Breast epithelium (tissue), 3 donors: ENCODE measurements at regions not wholly inside any gene's neighbourhood (a gene's known extent, or its start where the extent isn't known, plus 50 kb on each side); places are given as distances from the start of the nearest gene placed in this dataset.

Experiments used
- POLR2A ChIP-seq: fragments of 450-650 bp; IDR thresholded peaks from one replicate; pipeline ENCODE4 v1.6.1; 2016; ENCODE audit warnings: antibody characterized with exemption, mild to moderate bottlenecking, moderate library complexity
- TF ChIP-seq, protein P1 (sequence below), 3 donors: fragments of 450-650 bp; IDR thresholded peaks; one replicate each; pipeline ENCODE4 v1.5.1; 2016 to 2017; ENCODE audit warnings: antibody characterized with exemption in 3 of 3, mild to moderate bottlenecking in 3 of 3, moderate library complexity in 3 of 3

DNA sequence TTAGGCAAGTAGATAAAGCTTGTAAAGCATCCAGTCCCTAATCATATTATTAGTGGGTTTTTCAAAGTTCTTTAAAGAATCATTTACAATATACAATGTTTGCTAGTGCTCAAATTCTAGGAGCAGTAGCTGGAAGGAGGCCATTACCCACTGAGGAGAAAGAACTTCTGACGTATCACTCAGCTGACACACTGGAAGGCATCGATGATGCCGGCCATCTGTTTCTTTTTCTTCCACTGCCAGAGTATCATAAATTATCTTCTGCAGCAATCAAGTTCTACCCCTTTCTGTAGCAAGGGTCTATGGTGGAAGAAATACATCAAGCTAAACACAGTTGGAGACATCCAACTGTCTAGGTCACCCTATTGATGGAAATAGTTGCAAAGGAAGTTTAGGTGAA lies 243.2 kb upstream of the LRRN1 start:
- no peak for TF ChIP-seq POLR2A
- TF ChIP-seq, protein P1, sequence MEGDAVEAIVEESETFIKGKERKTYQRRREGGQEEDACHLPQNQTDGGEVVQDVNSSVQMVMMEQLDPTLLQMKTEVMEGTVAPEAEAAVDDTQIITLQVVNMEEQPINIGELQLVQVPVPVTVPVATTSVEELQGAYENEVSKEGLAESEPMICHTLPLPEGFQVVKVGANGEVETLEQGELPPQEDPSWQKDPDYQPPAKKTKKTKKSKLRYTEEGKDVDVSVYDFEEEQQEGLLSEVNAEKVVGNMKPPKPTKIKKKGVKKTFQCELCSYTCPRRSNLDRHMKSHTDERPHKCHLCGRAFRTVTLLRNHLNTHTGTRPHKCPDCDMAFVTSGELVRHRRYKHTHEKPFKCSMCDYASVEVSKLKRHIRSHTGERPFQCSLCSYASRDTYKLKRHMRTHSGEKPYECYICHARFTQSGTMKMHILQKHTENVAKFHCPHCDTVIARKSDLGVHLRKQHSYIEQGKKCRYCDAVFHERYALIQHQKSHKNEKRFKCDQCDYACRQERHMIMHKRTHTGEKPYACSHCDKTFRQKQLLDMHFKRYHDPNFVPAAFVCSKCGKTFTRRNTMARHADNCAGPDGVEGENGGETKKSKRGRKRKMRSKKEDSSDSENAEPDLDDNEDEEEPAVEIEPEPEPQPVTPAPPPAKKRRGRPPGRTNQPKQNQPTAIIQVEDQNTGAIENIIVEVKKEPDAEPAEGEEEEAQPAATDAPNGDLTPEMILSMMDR (IDR thresholded peaks at IDR 0.05): no peak
